Omental fat pad (tissue), 3 donors: ENCODE measurements at regions not wholly inside any gene's neighbourhood (a gene's known extent, or its start where the extent isn't known, plus 50 kb on each side); places are given as distances from the start of the nearest gene placed in this dataset.
"Not testable (repeated sequence)": the region's sequence is repeated elsewhere in the genome, so short reads cannot be mapped to it uniquely, and the experiment has no call there.

ENCODE experiments used
- ATAC-seq: fragments of 150-250 bp; one replicate; pipeline ENCODE4 v1.9.1; 2016; ENCODE audit warnings: mild to moderate bottlenecking, moderate library complexity; ENCODE audit not compliant: low FRiP score
- DNase-seq: peaks from one replicate; pipeline ENCODE4 v3.0.0-alpha.2; 2019; ENCODE audit warnings: low spot score
- CTCF ChIP-seq, 3 donors: fragments of 450-650 bp; IDR thresholded peaks; one replicate each; pipeline ENCODE4 v1.5.1; 2016 to 2017; ENCODE audit warnings: antibody characterized with exemption in 3 of 3, mild to moderate bottlenecking in 3 of 3, moderate library complexity in 2 of 3

GRCh38 chr6:148635070-148635743 is 111.6 kb upstream of the UST start:
- ATAC-seq (no peak), DNase-seq (no peak)
- TF ChIP-seq CTCF (IDR thresholded peaks at IDR 0.05), result no peak

- not testable (repeated sequence) for ATAC-seq, DNase-seq
These were observed 105.0 kb upstream of the UST start for GRCh38 chr6:148641836-148642235.

DNA sequence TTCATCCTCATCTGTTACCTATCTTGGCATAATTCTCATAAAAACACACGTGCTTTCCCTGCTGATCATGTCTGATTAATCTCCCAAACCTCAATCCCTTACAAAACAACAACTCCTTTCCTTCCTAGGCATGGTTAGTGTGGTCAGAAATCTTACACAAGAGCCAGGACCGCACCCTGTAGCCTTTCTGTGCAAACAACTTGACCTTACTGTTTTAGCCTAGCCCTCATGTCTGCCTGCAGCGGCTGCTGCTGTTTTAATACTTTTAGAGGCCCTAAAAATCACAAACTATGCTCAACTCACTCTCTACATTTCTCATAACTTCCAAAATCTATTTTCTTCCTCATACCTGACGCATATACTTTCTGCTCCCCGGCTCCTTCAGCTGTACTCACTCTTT is 103.6 kb upstream of the UST start:
- not testable (repeated sequence) for DNase-seq, ATAC-seq

GRCh38 chr6:148645049-148645448 is 101.8 kb upstream of the UST start:
- not testable (repeated sequence) for DNase-seq, ATAC-seq

GRCh38 chr6:148648754-148649453 is 97.9 kb upstream of the UST start:
- no peak for TF ChIP-seq CTCF (IDR thresholded peaks at IDR 0.05)
- DNase-seq, result no peak

DNA sequence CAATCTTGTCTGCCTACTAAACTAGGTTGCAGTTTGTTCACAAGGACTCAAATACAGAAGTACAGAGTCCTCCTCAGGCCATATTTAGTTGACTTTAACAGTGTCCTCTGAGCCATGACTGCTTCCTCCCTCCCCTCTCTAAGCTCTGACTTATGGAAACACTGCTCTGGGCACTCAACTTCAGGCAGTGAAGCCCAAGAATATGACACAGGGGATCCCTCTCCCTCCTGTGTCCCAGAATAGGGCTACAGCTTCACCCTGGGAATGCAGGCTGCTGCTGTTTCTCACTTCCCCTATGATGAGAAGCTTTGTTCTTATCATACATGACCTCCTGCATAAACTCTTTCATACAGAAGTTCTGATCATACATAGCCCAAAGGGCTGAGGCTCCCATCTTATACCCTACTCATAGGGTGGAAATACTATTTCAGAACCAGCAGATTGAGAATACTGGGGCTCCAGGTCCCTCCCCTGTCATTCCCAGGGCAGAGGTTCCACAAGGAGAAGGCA is 97.3 kb upstream of the UST start:
- no peak for TF ChIP-seq CTCF (IDR thresholded peaks at IDR 0.05)
- ATAC-seq (no peak), DNase-seq (no peak)

More at GRCh38 chr6:148648754-148649453, 97.9 kb upstream of the UST start:
- ATAC-seq, result no peak

DNA sequence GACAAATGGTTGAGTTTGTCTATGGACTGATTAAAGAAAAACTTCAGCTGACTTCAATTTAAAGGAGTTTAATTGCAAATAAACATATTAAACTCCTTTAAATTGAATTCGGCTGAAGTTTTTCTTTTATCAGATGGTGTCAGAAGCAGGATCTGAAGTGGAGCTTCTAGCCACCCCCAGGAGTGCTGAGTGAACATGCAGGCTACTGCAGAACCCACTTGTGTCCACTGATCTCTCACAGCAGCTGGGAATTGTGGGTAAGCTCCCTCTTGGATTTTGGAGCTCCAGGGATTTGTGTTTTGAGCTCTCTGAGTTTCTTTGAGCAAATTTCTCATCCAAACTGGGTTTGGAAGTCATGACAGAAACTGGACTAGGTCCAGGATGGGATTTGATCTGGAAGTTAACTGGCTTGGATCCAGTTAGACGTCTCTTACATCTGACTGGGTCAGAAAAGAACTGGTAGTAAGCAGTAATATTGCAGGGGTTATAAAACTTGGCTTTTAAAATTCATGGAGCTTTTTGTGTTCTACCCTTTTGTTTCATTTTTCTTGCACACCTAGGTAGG is 95.8 kb upstream of the UST start:
- TF ChIP-seq CTCF (IDR thresholded peaks at IDR 0.05), result no peak
- DNase-seq (no peak), ATAC-seq (no peak)

DNA sequence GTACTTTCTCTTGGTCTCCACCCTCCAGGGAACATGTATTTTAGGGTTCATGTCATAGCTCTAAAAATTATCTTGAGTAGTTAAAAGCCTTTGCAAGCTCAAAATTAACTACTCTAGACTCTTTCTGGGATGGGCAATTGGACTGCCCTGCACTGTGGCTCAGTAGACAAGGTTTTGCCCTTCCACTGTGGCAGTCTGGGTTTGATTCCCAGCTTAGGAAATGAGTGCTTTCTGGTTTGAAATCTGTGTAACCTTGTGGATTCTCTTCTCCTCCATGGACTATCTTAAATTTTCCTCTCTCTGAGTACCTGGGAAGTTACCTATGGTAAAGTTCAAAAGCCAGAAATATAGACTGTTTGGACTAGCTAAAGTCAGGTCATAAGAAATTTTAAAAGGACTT is 94.6 kb upstream of the UST start:
- DNase-seq (no peak), ATAC-seq (no peak)
- TF ChIP-seq CTCF (IDR thresholded peaks at IDR 0.05), result no peak
